WERI-Rb-1 (cell line): ENCODE measurements at regions not wholly inside any gene's neighbourhood (a gene's known extent, or its start where the extent isn't known, plus 50 kb on each side); places are given as distances from the start of the nearest gene placed in this dataset.
A peak's percentile ranks its signal among the peaks of the same experiment; 100 is the strongest.
"Not testable (repeated sequence)": the region's sequence is repeated elsewhere in the genome, so short reads cannot be mapped to it uniquely, and the experiment has no call there.

Experiments used
- DNase-seq: peaks from one replicate; pipeline ENCODE4 v3.0.0-alpha.2; 2020
- H3K27ac ChIP-seq: fragments of 250-450 bp; sonication (Bioruptor Pico); 2 replicates; pipeline ENCODE4 v1.5.1; 2020; ENCODE audit warnings: mild to moderate bottlenecking, moderate library complexity
- H3K27me3 ChIP-seq: fragments of 250-450 bp; sonication (Bioruptor Pico); 2 replicates; pipeline ENCODE4 v1.5.1; 2021; ENCODE audit warnings: mild to moderate bottlenecking, low read depth, moderate library complexity; ENCODE audit not compliant: insufficient read depth, severe bottlenecking
- H3K36me3 ChIP-seq: fragments of 250-450 bp; sonication (Bioruptor Pico); 2 replicates; pipeline ENCODE4 v1.5.1; 2020; ENCODE audit warnings: mild to moderate bottlenecking, moderate library complexity
- H3K4me3 ChIP-seq: 2 replicates; pipeline ENCODE4 v1.5.1; 2011; ENCODE audit warnings: low read depth, mild to moderate bottlenecking, control low read depth, low read length
- H3K9me3 ChIP-seq: fragments of 250-450 bp; sonication (Bioruptor Pico); 2 replicates; pipeline ENCODE4 v1.5.1; 2021; ENCODE audit warnings: mild to moderate bottlenecking, moderate library complexity; ENCODE audit not compliant: severe bottlenecking
- CTCF ChIP-seq: IDR thresholded peaks from 2 replicates; pipeline ENCODE4 v1.5.1; 2011; ENCODE audit warnings: low read depth, mild to moderate bottlenecking, control low read depth, inconsistent platforms, low read length

- Histone ChIP-seq H3K36me3 (no peaks in the 10 kb centered on the region), H3K9me3 (no peaks in the 10 kb centered on the region), H3K27ac (no peak overlapping the region), H3K4me3 (no peak overlapping the region), H3K27me3 (no peaks in the 10 kb centered on the region)
- no peak for DNase-seq
- TF ChIP-seq CTCF = no peak
Measured at GRCh38 chr2:234398531-234398930, 98.3 kb downstream of the ARL4C start.

DNA sequence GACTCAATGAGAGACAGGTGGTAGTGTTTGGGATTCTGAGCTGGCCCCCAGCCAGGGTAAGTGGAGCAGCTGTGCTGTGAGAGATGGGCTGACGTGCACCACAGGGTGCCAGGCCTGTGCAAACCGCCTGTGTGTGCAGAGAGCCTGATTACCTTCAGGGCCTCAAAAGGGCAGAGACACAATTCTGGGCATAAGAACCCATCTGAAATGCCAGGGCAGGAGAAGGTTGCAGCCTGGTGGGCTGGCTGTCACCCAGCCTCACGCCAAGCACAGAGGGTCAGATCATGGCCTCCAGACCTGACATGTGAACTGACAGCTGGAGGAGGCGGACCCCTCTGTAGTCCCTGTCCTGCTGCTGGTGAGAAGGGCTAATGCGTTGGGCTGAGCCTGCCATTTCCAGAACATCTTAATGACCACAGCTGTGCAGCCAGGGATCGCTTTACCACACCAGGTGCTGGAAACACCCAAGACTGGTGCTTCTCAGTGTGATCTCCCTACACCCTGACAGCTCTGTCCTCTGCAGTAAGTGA, 100.9 kb downstream of the ARL4C start:
- TF ChIP-seq CTCF = no peak
- no peaks in the 10 kb centered on the region for H3K36me3 ChIP-seq
- no peaks in the 10 kb centered on the region for H3K27me3 ChIP-seq
- H3K27ac ChIP-seq = no peak overlapping the region; the same call in 1 of the 2 replicates
- H3K9me3 ChIP-seq = no peaks in the 10 kb centered on the region
- peak; percentile 63 for DNase-seq
- no peak overlapping the region for H3K4me3 ChIP-seq

DNA sequence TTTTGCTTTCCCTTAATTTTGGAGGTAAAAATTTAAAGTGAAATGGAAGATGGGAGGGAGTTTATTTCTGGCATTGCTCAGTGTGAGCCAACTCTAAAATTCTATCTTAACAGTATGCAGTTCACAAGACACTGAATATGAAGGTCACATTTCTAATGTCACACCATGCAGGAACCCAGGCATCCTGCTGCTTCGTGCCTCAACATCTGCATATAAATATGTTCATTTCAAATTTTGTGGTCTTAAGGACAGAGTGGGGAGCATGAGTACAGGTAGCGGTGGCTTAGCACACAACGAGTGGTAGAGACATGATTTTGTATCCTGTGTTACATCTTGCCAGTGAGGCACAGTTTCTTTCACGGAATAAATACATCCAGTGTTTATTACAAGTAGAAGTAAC, 102.4 kb downstream of the ARL4C start:
- Histone ChIP-seq H3K4me3 (no peak overlapping the region), H3K27me3 (no peaks in the 10 kb centered on the region), H3K36me3 (no peaks in the 10 kb centered on the region), H3K9me3 (no peaks in the 10 kb centered on the region), H3K27ac (no peak overlapping the region)
- DNase-seq = no peak
- TF ChIP-seq CTCF = no peak

DNA sequence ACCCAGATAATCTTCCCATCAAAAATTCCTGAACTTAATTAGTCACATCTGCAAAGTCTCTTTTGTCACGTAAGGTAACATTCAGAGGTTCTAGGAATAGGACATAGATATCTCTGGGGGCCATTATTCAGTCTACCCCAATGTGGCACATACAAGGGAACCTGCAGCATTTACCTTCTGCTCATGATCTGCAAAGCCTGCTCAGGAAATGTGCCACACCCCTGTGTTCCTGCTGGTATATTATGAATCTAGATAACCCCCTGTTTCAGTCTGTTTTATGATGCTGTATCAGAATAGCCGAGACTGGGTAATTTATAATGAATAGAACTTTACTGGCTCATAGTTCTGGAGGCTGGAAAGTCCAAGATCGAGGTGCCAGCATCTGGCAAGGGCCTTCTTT, 103.5 kb downstream of the ARL4C start:
- H3K27me3 ChIP-seq = no peaks in the 10 kb centered on the region
- DNase-seq = no peak
- no peak for TF ChIP-seq CTCF
- no peaks in the 10 kb centered on the region for H3K9me3 ChIP-seq
- no peaks in the 10 kb centered on the region for H3K36me3 ChIP-seq
- no peak overlapping the region for H3K27ac ChIP-seq
- no peak overlapping the region for H3K4me3 ChIP-seq

GRCh38 chr2:234392041-234392615, 104.8 kb downstream of the ARL4C start:
- no peak for TF ChIP-seq CTCF
- H3K27ac ChIP-seq = no peak overlapping the region
- DNase-seq = no peak
- H3K27me3 ChIP-seq = no peaks in the 10 kb centered on the region
- no peak overlapping the region for H3K4me3 ChIP-seq
- H3K9me3 ChIP-seq = no peaks in the 10 kb centered on the region
- no peaks in the 10 kb centered on the region for H3K36me3 ChIP-seq

GRCh38 chr2:234391625-234392024, 105.3 kb downstream of the ARL4C start:
- Histone ChIP-seq H3K27ac (no peak overlapping the region), H3K4me3 (no peak overlapping the region), H3K27me3 (no peaks in the 10 kb centered on the region), H3K9me3 (no peaks in the 10 kb centered on the region), H3K36me3 (no peaks in the 10 kb centered on the region)
- no peak for TF ChIP-seq CTCF
- no peak for DNase-seq

GRCh38 chr2:234389661-234390060, 107.2 kb downstream of the ARL4C start:
- not testable (repeated sequence) for H3K9me3 ChIP-seq

More at GRCh38 chr2:234389661-234390060, 107.2 kb downstream of the ARL4C start:
- H3K27me3 ChIP-seq, H3K36me3 ChIP-seq, DNase-seq, H3K4me3 ChIP-seq, H3K27ac ChIP-seq: not testable (repeated sequence)
